Esophagus muscularis mucosa (tissue), 4 donors: ENCODE measurements at regions not wholly inside any gene's neighbourhood (a gene's known extent, or its start where the extent isn't known, plus 50 kb on each side); places are given as distances from the start of the nearest gene placed in this dataset.
A peak's percentile ranks its signal among the peaks of the same experiment; 100 is the strongest.

Experiments used
- DNase-seq: peaks from one replicate; pipeline ENCODE4 v3.0.0-alpha.2; 2017; ENCODE audit errors: extremely low spot score
- H3K27ac ChIP-seq, 4 donors: fragments of 200-600 bp; sonication (generic); replicated peaks in 1 of 4; 1 replicate in 3 of 4; 2 replicates in 1 of 4; pipeline ENCODE4 v1.5.1; 2016 to 2019; ENCODE audit warnings: mild to moderate bottlenecking in 1 of 4
- H3K27me3 ChIP-seq, 4 donors: fragments of 200-600 bp; sonication (generic); one replicate each; pipeline versions ENCODE4 v1.5.1 to v1.6.0; 2016 to 2019
- H3K36me3 ChIP-seq, 4 donors: fragments of 200-600 bp; sonication (generic); one replicate each; pipeline ENCODE4 v1.5.1; 2016 to 2019
- H3K4me1 ChIP-seq, 4 donors: fragments of 200-600 bp; sonication (generic); one replicate each; pipeline ENCODE4 v1.5.1; 2016 to 2019
- H3K4me3 ChIP-seq, 4 donors: fragments of 200-600 bp; sonication (generic); 1 replicate in 2 of 4; 2 replicates in 2 of 4; pipeline ENCODE4 v1.5.1; 2016 to 2019; ENCODE audit warnings: mild to moderate bottlenecking in 4 of 4, moderate library complexity in 1 of 4
- H3K9me3 ChIP-seq, 4 donors: fragments of 200-600 bp; sonication (generic); 1 replicate in 3 of 4; 2 replicates in 1 of 4; pipeline ENCODE4 v1.5.1; 2016 to 2019
- CTCF ChIP-seq, 3 experiments: fragments of 200-600 bp in 2 of 3; fragments of 450-650 bp in 1 of 3; sonication (generic) in 2 of 3; IDR thresholded peaks; one replicate each; pipeline ENCODE4 v1.5.1; 2017 to 2019; ENCODE audit warnings: antibody characterized with exemption in 3 of 3, mild to moderate bottlenecking in 2 of 3, moderate library complexity in 1 of 3
- EP300 ChIP-seq: sonication (generic); formaldehyde crosslinking; IDR thresholded peaks from one replicate; pipeline ENCODE4 v1.6.1; 2017; ENCODE audit warnings: antibody characterized with exemption
- POLR2A ChIP-seq: fragments of 450-650 bp; IDR thresholded peaks from one replicate; pipeline ENCODE4 v1.6.1; 2017; ENCODE audit warnings: antibody characterized with exemption, moderate library complexity, mild to moderate bottlenecking, low read depth
- POLR2AphosphoS5 ChIP-seq, 2 donors: sonication (generic); formaldehyde crosslinking; IDR thresholded peaks; one replicate each; pipeline ENCODE4 v1.6.1; 2017; ENCODE audit warnings: antibody characterized with exemption in 2 of 2
- WGBS: methylation state at CpG from one replicate; pipeline ENCODE4 v1.1.5; 2018; 5-methylcytosine and 5-hydroxymethylcytosine counted together
- intact Hi-C: fragments of 100-400 bp; cut with DNase I; formaldehyde crosslinking; loops from one replicate; pipeline ENCODE4 v1.15.1; 2023

GRCh38 chr12:94020335-94020734 is 128.0 kb upstream of the PLXNC1 start:
- Histone ChIP-seq H3K36me3 (no peaks in the 10 kb centered on the region), H3K4me1 (no peaks in the 10 kb centered on the region), H3K9me3 (peaks cover 0 to 39% (median 24%) of the 10 kb centered on the region in 4 donors), H3K27ac (no peak overlapping the region), H3K4me3 (no peak overlapping the region), H3K27me3 (no peaks in the 10 kb centered on the region)
- WGBS = 42% methylated on average over 1 of the region's 1 CpG
- TF ChIP-seq POLR2AphosphoS5 (IDR thresholded peaks at IDR 0.05) (no peak), CTCF (IDR thresholded peaks at IDR 0.05) (no peak), POLR2A (no peak), EP300 (no peak)
- no peak for DNase-seq
- intact Hi-C loops = no loop called here

GRCh38 chr12:94023879-94024278 is 124.5 kb upstream of the PLXNC1 start:
- intact Hi-C loops = no loop called here
- Histone ChIP-seq H3K4me3 (no peak overlapping the region), H3K27me3 (no peaks in the 10 kb centered on the region), H3K27ac (no peak overlapping the region), H3K36me3 (no peaks in the 10 kb centered on the region), H3K4me1 (no peaks in the 10 kb centered on the region), H3K9me3 (peaks cover 0 to 14% (median 14%) of the 10 kb centered on the region in 4 donors)
- no peak for DNase-seq
- TF ChIP-seq EP300 (no peak), POLR2A (no peak), CTCF (IDR thresholded peaks at IDR 0.05) (no peak), POLR2AphosphoS5 (IDR thresholded peaks at IDR 0.05) (no peak)

GRCh38 chr12:94025068-94025467 is 123.3 kb upstream of the PLXNC1 start:
- Histone ChIP-seq H3K4me3 (no peak overlapping the region), H3K27ac (no peak overlapping the region), H3K4me1 (no peaks in the 10 kb centered on the region), H3K9me3 (peaks cover 0 to 14% (median 14%) of the 10 kb centered on the region in 4 donors), H3K36me3 (no peaks in the 10 kb centered on the region), H3K27me3 (no peaks in the 10 kb centered on the region)
- DNase-seq = no peak
- intact Hi-C loops = no loop called here
- TF ChIP-seq CTCF (IDR thresholded peaks at IDR 0.05) (no peak), EP300 (no peak)
- 71% methylated on average over 4 of the region's 4 CpGs for WGBS

- H3K36me3 ChIP-seq = no peaks in the 10 kb centered on the region
- TF ChIP-seq POLR2AphosphoS5 (IDR thresholded peaks at IDR 0.05) = no peak
- no peak for TF ChIP-seq CTCF (IDR thresholded peaks at IDR 0.05)
- no peak for TF ChIP-seq EP300
- TF ChIP-seq POLR2A = no peak
- no peak overlapping the region for H3K4me3 ChIP-seq
- intact Hi-C loops = no loop called here
- H3K27ac ChIP-seq = peak overlapping the region in 1 of 4 donors; percentile 14
- peaks cover 0 to 14% (median 14%) of the 10 kb centered on the region in 4 donors for H3K9me3 ChIP-seq
- DNase-seq = peak; percentile 45
- 69% methylated on average over 1 of the region's 1 CpG for WGBS
- H3K4me1 ChIP-seq = no peaks in the 10 kb centered on the region
- H3K27me3 ChIP-seq = no peaks in the 10 kb centered on the region
Observed at GRCh38 chr12:94025756-94026155, 122.6 kb upstream of the PLXNC1 start.

- intact Hi-C loops = no loop called here
- DNase-seq = no peak
- no peaks in the 10 kb centered on the region for H3K36me3 ChIP-seq
- H3K4me3 ChIP-seq = no peak overlapping the region
- no peak for TF ChIP-seq CTCF (IDR thresholded peaks at IDR 0.05)
- no peak for TF ChIP-seq EP300
- H3K4me1 ChIP-seq = no peaks in the 10 kb centered on the region
- no peaks in the 10 kb centered on the region for H3K27me3 ChIP-seq
- no peak overlapping the region for H3K27ac ChIP-seq
- H3K9me3 ChIP-seq = peaks cover 0 to 14% (median 14%) of the 10 kb centered on the region in 4 donors
Observed at GRCh38 chr12:94026596-94026995, 121.8 kb upstream of the PLXNC1 start.
